Keratinocyte (primary cell): ENCODE measurements at regions not wholly inside any gene's neighbourhood (a gene's known extent, or its start where the extent isn't known, plus 50 kb on each side); places are given as distances from the start of the nearest gene placed in this dataset.

ENCODE experiments used
- DNase-seq: peaks from one replicate; pipeline ENCODE4 v3.0.0-alpha.2; 2011; ENCODE audit warnings: low read depth, missing footprints, low spot score
- FAIRE-seq: peaks from 2 replicates; lab custom pipeline; 2011; peaks lifted over from hg19 to GRCh38; lab: Jason Lieb, UNC
- H2AFZ ChIP-seq: 2 replicates; pipeline ENCODE4 v1.6.0; 2012; ENCODE audit warnings: low read length, control low read depth, inconsistent platforms; ENCODE audit not compliant: control insufficient read depth
- H3K27ac ChIP-seq: 2 replicates; pipeline ENCODE4 v1.5.1; 2011; ENCODE audit warnings: low read length; ENCODE audit not compliant: control insufficient read depth, insufficient read depth
- H3K27me3 ChIP-seq: 3 replicates; pipeline ENCODE4 v1.6.0; 2011; ENCODE audit warnings: low read length; ENCODE audit not compliant: control insufficient read depth, insufficient read depth; ENCODE audit errors: extremely low read depth
- H3K36me3 ChIP-seq, 2 experiments: 2 replicates in 1 of 2; 3 replicates in 1 of 2; pipeline ENCODE4 v1.5.1; 2011; ENCODE audit warnings: low read length in 2 of 2, mild to moderate bottlenecking in 1 of 2; ENCODE audit not compliant: control insufficient read depth in 2 of 2, insufficient read depth in 2 of 2; ENCODE audit errors: extremely low read depth in 1 of 2
- H3K4me1 ChIP-seq: 3 replicates; pipeline ENCODE4 v1.5.1; 2011; ENCODE audit warnings: low read length; ENCODE audit not compliant: control insufficient read depth, insufficient read depth; ENCODE audit errors: extremely low read depth
- H3K4me2 ChIP-seq: 3 replicates; pipeline ENCODE4 v1.6.0; 2011; ENCODE audit warnings: low read depth, low read length; ENCODE audit not compliant: control insufficient read depth, insufficient read depth; ENCODE audit errors: extremely low read depth
- H3K4me3 ChIP-seq, 3 experiments: fragments of 200-600 bp in 1 of 3; sonication (generic) in 1 of 3; 2 replicates in 2 of 3; 3 replicates in 1 of 3; pipeline ENCODE4 v1.5.1; 2011 to 2016; ENCODE audit warnings: low read length in 3 of 3, mild to moderate bottlenecking in 3 of 3, control low read depth in 2 of 3, inconsistent platforms in 1 of 3, low read depth in 1 of 3, mixed read lengths in 1 of 3, mixed run types in 1 of 3, moderate library complexity in 1 of 3; ENCODE audit not compliant: control insufficient read depth in 2 of 3, insufficient read depth in 2 of 3; ENCODE audit errors: extremely low read depth in 1 of 3
- H3K79me2 ChIP-seq: 2 replicates; pipeline ENCODE4 v1.6.0; 2012; ENCODE audit warnings: low read length; ENCODE audit not compliant: control insufficient read depth, insufficient read depth
- H3K9ac ChIP-seq: 3 replicates; pipeline ENCODE4 v1.6.0; 2011; ENCODE audit warnings: low read length; ENCODE audit not compliant: control insufficient read depth, insufficient read depth; ENCODE audit errors: extremely low read depth
- H3K9me1 ChIP-seq: 3 replicates; pipeline ENCODE4 v1.6.0; 2011; ENCODE audit warnings: low read length; ENCODE audit not compliant: control insufficient read depth, insufficient read depth; ENCODE audit errors: extremely low read depth
- H3K9me3 ChIP-seq: 2 replicates; pipeline ENCODE4 v1.5.1; 2012; ENCODE audit warnings: low read depth, low read length; ENCODE audit not compliant: control insufficient read depth
- H4K20me1 ChIP-seq: 3 replicates; pipeline ENCODE4 v1.6.0; 2011; ENCODE audit warnings: low read length; ENCODE audit not compliant: control insufficient read depth, insufficient read depth; ENCODE audit errors: extremely low read depth
- EZH2 ChIP-seq: IDR thresholded peaks from one replicate; pipeline ENCODE4 v1.6.1; 2012; ENCODE audit warnings: inconsistent platforms, mild to moderate bottlenecking, low read length, moderate library complexity
- dilution Hi-C: fragments of 300-500 bp; cut with MboI; formaldehyde crosslinking; loops from one replicate; pipeline ENCODE4 v1.7.0; 2020; ENCODE audit warnings: low sequenced_read_pairs; ENCODE audit not compliant: extremely low pct_ligation_motif_present
- TF ChIP-seq, protein P1 (sequence below), 3 experiments: IDR thresholded peaks in 1 of 3; conservative IDR thresholded peaks in 1 of 3; optimal IDR thresholded peaks in 1 of 3; 2 replicates in 2 of 3; 3 replicates in 1 of 3; pipeline versions ENCODE3 to v1.5.1; 2011; ENCODE audit warnings: low read length in 3 of 3, mild to moderate bottlenecking in 3 of 3, moderate library complexity in 2 of 3, control low read depth in 1 of 3, inconsistent platforms in 1 of 3; ENCODE audit not compliant: insufficient read depth in 2 of 3; ENCODE audit errors: extremely low read depth in 1 of 3

DNA sequence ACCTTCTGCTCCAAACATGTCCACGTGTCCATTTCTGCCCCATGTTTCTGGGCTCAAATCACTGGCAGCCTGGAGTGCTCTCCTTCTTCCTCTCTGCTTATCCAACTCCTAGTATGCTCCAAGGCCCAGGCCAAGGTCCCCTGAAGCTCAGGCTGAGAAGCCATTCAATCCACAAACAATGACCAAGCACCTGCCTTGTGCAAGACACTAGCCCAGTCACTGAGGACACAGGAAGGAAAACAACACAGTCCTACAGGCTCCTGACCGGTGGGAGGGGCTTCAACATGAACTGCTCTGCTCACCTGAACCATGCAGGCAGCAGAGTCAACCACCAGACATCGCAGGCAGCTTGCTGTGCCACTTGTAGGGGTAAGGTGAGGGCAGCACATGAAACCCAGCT, 93.6 kb downstream of the RPL27A start:
- H3K4me1 ChIP-seq, result peaks cover 56% of the 10 kb centered on the region

DNA sequence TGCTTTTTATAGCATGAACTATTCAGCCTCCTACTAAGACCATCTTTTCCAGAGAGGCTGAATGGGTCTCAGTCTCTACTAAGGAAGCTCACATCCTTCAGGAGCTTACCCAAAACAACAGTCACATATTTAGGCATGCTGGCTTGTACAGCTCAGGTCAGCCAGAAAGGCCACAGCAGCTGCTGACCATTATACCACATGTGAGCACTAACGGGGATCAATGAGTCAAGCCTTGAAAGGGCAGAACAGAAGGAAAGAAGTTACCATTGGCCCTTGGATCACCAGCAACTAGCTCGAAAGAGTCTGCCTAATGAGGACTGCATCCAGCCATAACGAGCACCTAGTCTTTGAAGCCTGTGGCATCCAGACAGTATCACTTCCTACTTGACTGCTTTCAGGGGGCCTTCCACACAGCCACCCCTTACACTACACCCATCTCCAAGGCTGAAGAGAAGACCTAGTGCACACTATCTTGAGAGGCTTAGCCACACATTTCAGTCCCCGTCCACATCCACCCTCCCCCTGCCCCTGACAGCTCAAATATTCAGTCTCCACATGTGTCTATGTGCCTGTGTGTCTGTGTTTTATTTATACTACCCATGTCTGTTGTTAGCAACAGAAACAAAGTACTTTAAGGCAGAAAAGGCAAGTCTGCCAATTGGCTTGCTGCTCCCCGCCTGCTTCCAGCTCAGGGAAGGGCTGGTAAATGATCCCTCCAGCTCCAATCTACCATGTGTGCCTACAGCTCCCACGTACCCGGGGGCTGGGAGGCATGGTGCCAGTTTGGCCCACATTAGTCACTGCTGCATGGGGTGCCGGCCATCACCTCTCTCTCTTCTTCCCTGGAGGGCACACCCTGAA, 95.5 kb downstream of the RPL27A start:
- DNase-seq (no peak), FAIRE-seq (peak; percentile 5)
- Histone ChIP-seq H3K27me3 (no peaks in the 10 kb centered on the region), H3K9me3 (no peaks in the 10 kb centered on the region), H2AFZ (no peak overlapping the region), H3K4me2 (no peak overlapping the region), H4K20me1 (no peaks in the 10 kb centered on the region), H3K4me3 (no peak overlapping the region), H3K36me3 (peaks cover 4 to 19% of the 10 kb centered on the region in 2 experiments), H3K27ac (no peak overlapping the region), H3K9me1 (no peaks in the 10 kb centered on the region), H3K4me1 (peaks cover 38% of the 10 kb centered on the region), H3K9ac (no peak overlapping the region), H3K79me2 (peaks cover 62% of the 10 kb centered on the region)
- no peak for TF ChIP-seq EZH2
- TF ChIP-seq, protein P1, sequence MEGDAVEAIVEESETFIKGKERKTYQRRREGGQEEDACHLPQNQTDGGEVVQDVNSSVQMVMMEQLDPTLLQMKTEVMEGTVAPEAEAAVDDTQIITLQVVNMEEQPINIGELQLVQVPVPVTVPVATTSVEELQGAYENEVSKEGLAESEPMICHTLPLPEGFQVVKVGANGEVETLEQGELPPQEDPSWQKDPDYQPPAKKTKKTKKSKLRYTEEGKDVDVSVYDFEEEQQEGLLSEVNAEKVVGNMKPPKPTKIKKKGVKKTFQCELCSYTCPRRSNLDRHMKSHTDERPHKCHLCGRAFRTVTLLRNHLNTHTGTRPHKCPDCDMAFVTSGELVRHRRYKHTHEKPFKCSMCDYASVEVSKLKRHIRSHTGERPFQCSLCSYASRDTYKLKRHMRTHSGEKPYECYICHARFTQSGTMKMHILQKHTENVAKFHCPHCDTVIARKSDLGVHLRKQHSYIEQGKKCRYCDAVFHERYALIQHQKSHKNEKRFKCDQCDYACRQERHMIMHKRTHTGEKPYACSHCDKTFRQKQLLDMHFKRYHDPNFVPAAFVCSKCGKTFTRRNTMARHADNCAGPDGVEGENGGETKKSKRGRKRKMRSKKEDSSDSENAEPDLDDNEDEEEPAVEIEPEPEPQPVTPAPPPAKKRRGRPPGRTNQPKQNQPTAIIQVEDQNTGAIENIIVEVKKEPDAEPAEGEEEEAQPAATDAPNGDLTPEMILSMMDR (optimal IDR thresholded peaks at IDR 0.05 in 1 of 3, IDR thresholded peaks at IDR 0.05 in 1 of 3, conservative IDR thresholded peaks at IDR 0.05 in 1 of 3; ENCODE audit: extremely low read depth in 1 of 3, insufficient read depth in 2 of 3, low read length in 3 of 3), result no peak
- dilution Hi-C loops, result no loop called here

More for the DNA sequence above, 93.6 kb downstream of the RPL27A start:
- Histone ChIP-seq H3K9me1 (no peaks in the 10 kb centered on the region), H3K4me2 (no peak overlapping the region), H3K36me3 (peaks cover 4 to 19% of the 10 kb centered on the region in 2 experiments), H4K20me1 (no peaks in the 10 kb centered on the region), H3K4me3 (no peak overlapping the region), H3K27ac (no peak overlapping the region), H3K9me3 (no peaks in the 10 kb centered on the region), H3K9ac (no peak overlapping the region), H2AFZ (no peak overlapping the region), H3K79me2 (peaks cover 62% of the 10 kb centered on the region), H3K27me3 (no peaks in the 10 kb centered on the region)
- TF ChIP-seq EZH2, result no peak
- TF ChIP-seq, protein P1 (optimal IDR thresholded peaks at IDR 0.05 in 1 of 3, IDR thresholded peaks at IDR 0.05 in 1 of 3, conservative IDR thresholded peaks at IDR 0.05 in 1 of 3; ENCODE audit: extremely low read depth in 1 of 3, insufficient read depth in 2 of 3, low read length in 3 of 3), result no peak
- dilution Hi-C loops, result no loop called here
- FAIRE-seq (no peak), DNase-seq (no peak)
